Spleen (tissue), 11 donors: ENCODE measurements at regions not wholly inside any gene's neighbourhood (a gene's known extent, or its start where the extent isn't known, plus 50 kb on each side); places are given as distances from the start of the nearest gene placed in this dataset.

Experiments
- DNase-seq: peaks from one replicate; pipeline ENCODE4 v3.0.0-alpha.2; 2020
- H3K27ac ChIP-seq, 8 donors: fragments of 200-600 bp; sonication (generic) in 7 of 8; 1 replicate in 4 of 8; 2 replicates in 4 of 8; pipeline versions ENCODE4 v1.5.0 to v1.8.0; 2016 to 2021; ENCODE audit warnings: inconsistent platforms in 4 of 8, mild to moderate bottlenecking in 4 of 8, moderate library complexity in 1 of 8
- H3K27me3 ChIP-seq, 7 donors: fragments of 200-600 bp; sonication (generic) in 6 of 7; replicated peaks in 1 of 7; 1 replicate in 4 of 7; 2 replicates in 3 of 7; pipeline versions ENCODE4 v1.5.0 to v1.8.0; 2016 to 2021; ENCODE audit warnings: inconsistent platforms in 3 of 7, mild to moderate bottlenecking in 1 of 7
- H3K36me3 ChIP-seq, 6 donors: fragments of 200-600 bp; sonication (generic) in 5 of 6; 1 replicate in 4 of 6; 2 replicates in 2 of 6; pipeline versions ENCODE4 v1.5.0 to v1.8.0; 2016 to 2021; ENCODE audit warnings: inconsistent platforms in 2 of 6
- H3K4me1 ChIP-seq, 6 donors: fragments of 200-600 bp; sonication (generic) in 5 of 6; 1 replicate in 3 of 6; 2 replicates in 3 of 6; pipeline versions ENCODE4 v1.5.0 to v1.8.0; 2016 to 2021; ENCODE audit warnings: inconsistent platforms in 3 of 6
- H3K4me3 ChIP-seq, 8 donors: fragments of 200-600 bp; sonication (generic) in 7 of 8; 1 replicate in 4 of 8; 2 replicates in 4 of 8; pipeline versions ENCODE4 v1.5.0 to v1.8.0; 2016 to 2021; ENCODE audit warnings: inconsistent platforms in 4 of 8, mild to moderate bottlenecking in 4 of 8, moderate library complexity in 2 of 8
- H3K9me3 ChIP-seq, 8 donors: fragments of 200-600 bp; sonication (generic) in 7 of 8; 1 replicate in 4 of 8; 2 replicates in 4 of 8; pipeline versions ENCODE4 v1.5.0 to v1.8.0; 2016 to 2021; ENCODE audit warnings: inconsistent platforms in 4 of 8
- CTCF ChIP-seq, 11 experiments: fragments of 200-600 bp in 7 of 11; fragments of 450-650 bp in 4 of 11; sonication (generic) in 4 of 11; IDR thresholded peaks in 8 of 11; conservative IDR thresholded peaks in 3 of 11; 1 replicate in 7 of 11; 2 replicates in 4 of 11; pipeline versions ENCODE4 v1.4.0 to v1.8.0; 2016 to 2021; ENCODE audit warnings: antibody characterized with exemption in 11 of 11, inconsistent platforms in 4 of 11, mild to moderate bottlenecking in 1 of 11
- POLR2A ChIP-seq, 3 donors: fragments of 450-650 bp; IDR thresholded peaks; one replicate each; pipeline ENCODE4 v1.5.1; 2017; ENCODE audit warnings: antibody characterized with exemption in 3 of 3, mild to moderate bottlenecking in 1 of 3
- POLR2AphosphoS5 ChIP-seq, 3 donors: sonication (generic); formaldehyde crosslinking; IDR thresholded peaks; one replicate each; pipeline ENCODE4 v1.5.1; 2017; ENCODE audit warnings: antibody characterized with exemption in 3 of 3
- WGBS, 5 donors: extraction: QIAGEN DNeasy Blood & Tissue Kit in 3 of 5; methylation state at CpG; one replicate each; pipeline versions ENCODE4 v1.1.5 to v1.1.7; 2013 to 2018; 5-methylcytosine and 5-hydroxymethylcytosine counted together
- intact Hi-C: fragments of 100-400 bp; cut with DNase I; formaldehyde crosslinking; loops from one replicate; pipeline ENCODE4 v1.15.0; 2023; ENCODE audit warnings: low total_unique reads
- donor health status: healthy with polysubstance abuse.
- donor health status: DM: no; HTN: no; CAD: no; lungs with moderate emphysema.
- donor health status: DM: no; HTN: no; CAD: no.
- donor health status: Bipolar disorder and iron deficiency.
- donor health status: healthy.
- donor health status: DM: no; HTN: no; CAD: no.
- donor health status: DM: yes; HTN: yes; CAD: no.

- Histone ChIP-seq H3K27ac (no peak overlapping the region), H3K36me3 (no peaks in the 10 kb centered on the region), H3K4me3 (no peak overlapping the region), H3K4me1 (no peaks in the 10 kb centered on the region), H3K27me3 (no peaks in the 10 kb centered on the region), H3K9me3 (peaks cover 0 to 9% (median 0%) of the 10 kb centered on the region in 8 donors)
- TF ChIP-seq CTCF (IDR thresholded peaks at IDR 0.05 in 8 of 11, conservative IDR thresholded peaks at IDR 0.05 in 3 of 11) (no peak), POLR2A (IDR thresholded peaks at IDR 0.05) (no peak), POLR2AphosphoS5 (IDR thresholded peaks at IDR 0.05) (no peak)
- DNase-seq, result peak; percentile 60
- 94 to 97% (median 96%) methylated on average over 6 to 31 of the region's 31 CpGs for WGBS, 5 donors
- intact Hi-C loops, result no loop called here
Observed at GRCh38 chr6:141618180-141618581, 514.5 kb upstream of the GJE1 start.

GRCh38 chr6:141610741-141611140 lies 522.0 kb upstream of the GJE1 start:
- Histone ChIP-seq H3K27me3 (no peaks in the 10 kb centered on the region), H3K27ac (no peak overlapping the region), H3K4me3 (no peak overlapping the region), H3K36me3 (no peaks in the 10 kb centered on the region), H3K4me1 (no peaks in the 10 kb centered on the region), H3K9me3 (peaks cover 0 to 28% (median 17%) of the 10 kb centered on the region in 8 donors)
- intact Hi-C loops, result no loop called here
- no peak for TF ChIP-seq POLR2AphosphoS5 (IDR thresholded peaks at IDR 0.05)
- TF ChIP-seq CTCF (IDR thresholded peaks at IDR 0.05 in 8 of 11, conservative IDR thresholded peaks at IDR 0.05 in 3 of 11), result no peak
- TF ChIP-seq POLR2A (IDR thresholded peaks at IDR 0.05), result no peak
- WGBS, 5 donors, result 57 to 72% (median 63%) methylated on average over 5 of the region's 5 CpGs
- DNase-seq, result no peak

GRCh38 chr6:141607956-141608355 lies 524.8 kb upstream of the GJE1 start:
- intact Hi-C loops, result no loop called here
- H3K36me3 ChIP-seq, result no peaks in the 10 kb centered on the region
- H3K4me1 ChIP-seq, result no peaks in the 10 kb centered on the region
- no peak for DNase-seq
- no peak overlapping the region for H3K4me3 ChIP-seq
- peaks cover 0 to 28% (median 17%) of the 10 kb centered on the region in 8 donors for H3K9me3 ChIP-seq
- WGBS, 5 donors, result 65 to 93% (median 73%) methylated on average over 3 of the region's 3 CpGs
- TF ChIP-seq CTCF (IDR thresholded peaks at IDR 0.05 in 8 of 11, conservative IDR thresholded peaks at IDR 0.05 in 3 of 11) (no peak), POLR2AphosphoS5 (IDR thresholded peaks at IDR 0.05) (no peak), POLR2A (IDR thresholded peaks at IDR 0.05) (no peak)
- H3K27me3 ChIP-seq, result no peaks in the 10 kb centered on the region
- no peak overlapping the region for H3K27ac ChIP-seq

GRCh38 chr6:141598487-141598886 lies 534.2 kb upstream of the GJE1 start:
- no peaks in the 10 kb centered on the region for H3K4me1 ChIP-seq
- H3K9me3 ChIP-seq, result peaks cover 0 to 7% (median 0%) of the 10 kb centered on the region in 8 donors
- no peaks in the 10 kb centered on the region for H3K36me3 ChIP-seq
- DNase-seq, result no peak
- TF ChIP-seq POLR2A (IDR thresholded peaks at IDR 0.05) (no peak), POLR2AphosphoS5 (IDR thresholded peaks at IDR 0.05) (no peak), CTCF (IDR thresholded peaks at IDR 0.05 in 8 of 11, conservative IDR thresholded peaks at IDR 0.05 in 3 of 11) (no peak)
- H3K4me3 ChIP-seq, result no peak overlapping the region
- intact Hi-C loops, result no loop called here
- no peak overlapping the region for H3K27ac ChIP-seq
- H3K27me3 ChIP-seq, result no peaks in the 10 kb centered on the region
